Endothelial cell of umbilical vein (primary cell): ENCODE measurements at regions not wholly inside any gene's neighbourhood (a gene's known extent, or its start where the extent isn't known, plus 50 kb on each side); places are given as distances from the start of the nearest gene placed in this dataset.

Experiments used
- FOS ChIP-seq: IDR thresholded peaks from 2 replicates; pipeline ENCODE4 v1.6.1; 2011; ENCODE audit warnings: mild to moderate bottlenecking, low read length, moderate library complexity, borderline replicate concordance; ENCODE audit not compliant: insufficient read depth
- GATA2 ChIP-seq: IDR thresholded peaks from 2 replicates; pipeline ENCODE4 v1.7.0; 2011; ENCODE audit warnings: low read depth, mild to moderate bottlenecking, moderate library complexity, mixed read lengths, low read length; ENCODE audit not compliant: insufficient read length, insufficient read depth
- POLR2A ChIP-seq: IDR thresholded peaks from 2 replicates; pipeline ENCODE4 v1.6.1; 2012; ENCODE audit warnings: low read depth, mild to moderate bottlenecking, control low read depth, low read length
- TF ChIP-seq, protein P1 (sequence below): IDR thresholded peaks from 2 replicates; pipeline ENCODE4 v1.6.1; 2011; ENCODE audit not compliant: insufficient read depth, insufficient read length

DNA sequence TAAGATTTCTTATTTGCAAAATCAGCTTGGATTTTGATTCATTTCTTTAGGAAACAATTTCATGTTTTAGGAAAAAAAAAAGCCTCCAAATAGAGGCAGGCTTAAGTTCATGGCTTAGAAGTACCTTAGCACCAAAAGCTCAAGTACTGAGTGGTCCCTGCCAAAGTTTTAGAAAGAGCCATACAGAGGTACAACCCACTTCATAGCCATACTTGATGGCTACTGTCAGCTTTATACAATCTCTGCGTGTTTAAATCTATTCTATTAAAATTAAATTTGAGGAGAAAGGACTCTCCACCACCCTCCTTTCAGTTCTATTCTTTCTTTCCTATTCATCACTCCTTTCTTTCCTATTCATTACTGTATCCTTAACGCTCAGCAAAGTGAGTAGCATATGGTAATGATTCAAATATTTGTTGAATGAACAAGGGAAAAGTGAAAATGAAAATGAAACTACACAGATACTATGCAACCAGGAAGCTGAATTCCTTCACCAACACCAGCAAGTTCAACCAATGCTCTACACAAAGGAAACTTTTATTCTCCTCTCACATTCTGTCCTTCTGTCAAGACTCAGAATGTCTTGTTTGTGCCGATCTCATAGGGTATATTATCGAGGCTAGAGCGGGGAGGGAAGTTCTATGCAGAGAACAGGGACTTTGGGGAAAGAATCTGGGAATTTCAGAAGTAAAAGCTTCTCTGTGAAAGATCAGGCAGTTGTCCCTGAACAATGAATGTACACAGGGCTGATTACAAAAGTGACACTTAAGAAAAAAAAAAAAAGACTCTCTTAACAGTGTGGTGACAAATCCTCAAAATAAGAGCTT is 138.6 kb upstream of the SPEF2 start:
- no peak for TF ChIP-seq FOS
- TF ChIP-seq, protein P1, sequence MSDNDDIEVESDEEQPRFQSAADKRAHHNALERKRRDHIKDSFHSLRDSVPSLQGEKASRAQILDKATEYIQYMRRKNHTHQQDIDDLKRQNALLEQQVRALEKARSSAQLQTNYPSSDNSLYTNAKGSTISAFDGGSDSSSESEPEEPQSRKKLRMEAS, result no peak
- no peak for TF ChIP-seq POLR2A
- no peak for TF ChIP-seq GATA2
